ENCODE measurements at regions not wholly inside any gene's neighbourhood (a gene's known extent, or its start where the extent isn't known, plus 50 kb on each side); places are given as distances from the start of the nearest gene placed in this dataset.
A peak's percentile ranks its signal among the peaks of the same experiment; 100 is the strongest.

DNA sequence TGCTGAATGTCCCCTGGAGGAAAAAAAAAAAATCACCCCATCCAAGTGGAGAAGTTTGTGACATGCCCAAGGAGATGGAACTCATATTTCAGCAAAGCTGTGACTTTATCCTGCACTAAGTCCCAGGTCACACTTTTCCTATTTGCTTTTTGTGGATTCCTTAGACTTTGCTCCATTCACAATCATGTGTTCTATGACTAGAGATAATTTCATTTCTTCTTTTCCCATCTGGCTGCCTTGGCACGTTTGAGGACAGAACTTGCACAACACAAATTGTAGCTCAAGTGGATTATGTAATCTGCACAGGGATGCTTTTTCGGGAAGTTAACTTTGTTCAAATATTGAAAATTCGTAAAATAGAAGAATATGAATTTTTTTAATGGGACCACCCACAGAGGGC, 100.7 kb upstream of the PTPN1 start:
- no peak for DNase-seq

DNA sequence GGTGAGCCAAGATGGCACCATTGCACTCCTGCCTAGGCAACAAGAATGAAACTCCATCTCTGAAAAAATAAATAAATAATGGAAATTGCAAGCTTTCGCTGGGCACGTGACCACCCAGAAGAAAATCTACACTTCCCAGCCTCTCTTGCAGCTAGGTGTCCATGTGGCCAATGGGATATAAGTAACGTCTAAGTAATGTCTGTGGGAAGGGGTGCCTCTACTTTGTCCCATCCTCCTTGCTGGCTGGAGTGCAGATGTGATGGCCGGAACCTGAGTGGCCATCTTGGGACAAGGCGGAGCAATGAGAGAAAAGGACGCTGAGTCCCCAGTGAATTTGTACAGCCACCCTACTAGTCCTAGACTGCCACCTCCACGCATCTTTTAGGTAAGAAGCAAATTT, 99.8 kb upstream of the PTPN1 start:
- no peak for DNase-seq

DNA sequence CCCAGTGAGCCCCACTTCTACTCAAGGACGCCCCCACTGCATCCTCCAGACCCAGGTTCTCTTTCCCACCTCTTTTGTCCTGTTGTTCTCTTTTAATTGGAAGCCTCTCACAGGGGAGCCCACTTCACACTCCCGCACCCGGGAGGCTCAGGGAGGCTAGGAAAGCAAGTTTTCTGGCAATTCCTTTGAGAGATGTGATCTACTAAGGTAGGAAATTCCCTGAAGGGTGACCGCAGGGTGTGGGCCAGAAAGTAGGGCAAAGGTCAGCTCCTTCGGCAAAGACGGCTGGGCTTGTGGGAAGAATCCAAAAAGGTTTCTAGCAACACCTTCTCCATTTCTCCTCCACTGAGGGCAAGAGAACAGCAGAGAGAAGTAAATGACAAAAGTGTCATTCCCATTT, 98.1 kb upstream of the PTPN1 start:
- no peak for DNase-seq

DNA sequence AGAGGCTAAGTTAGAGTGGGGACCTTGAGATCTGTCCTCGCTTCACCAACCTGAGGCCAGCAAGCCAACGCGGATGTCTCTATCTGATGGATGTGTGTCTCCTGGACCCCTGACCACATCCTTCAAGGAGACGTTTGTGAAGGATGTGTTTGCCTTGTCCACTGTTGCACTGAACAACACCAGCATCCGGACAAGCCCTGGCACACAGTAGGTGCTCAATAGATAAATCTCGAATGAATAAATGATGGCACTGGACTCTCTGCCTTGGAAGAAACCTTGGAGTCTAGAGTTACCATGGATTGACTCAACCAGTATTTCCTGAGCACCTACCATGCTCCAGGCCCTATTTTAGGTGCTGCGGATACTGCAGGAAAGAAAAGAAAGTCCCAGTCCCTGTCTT, 97.7 kb upstream of the PTPN1 start:
- DNase-seq: no peak

DNA sequence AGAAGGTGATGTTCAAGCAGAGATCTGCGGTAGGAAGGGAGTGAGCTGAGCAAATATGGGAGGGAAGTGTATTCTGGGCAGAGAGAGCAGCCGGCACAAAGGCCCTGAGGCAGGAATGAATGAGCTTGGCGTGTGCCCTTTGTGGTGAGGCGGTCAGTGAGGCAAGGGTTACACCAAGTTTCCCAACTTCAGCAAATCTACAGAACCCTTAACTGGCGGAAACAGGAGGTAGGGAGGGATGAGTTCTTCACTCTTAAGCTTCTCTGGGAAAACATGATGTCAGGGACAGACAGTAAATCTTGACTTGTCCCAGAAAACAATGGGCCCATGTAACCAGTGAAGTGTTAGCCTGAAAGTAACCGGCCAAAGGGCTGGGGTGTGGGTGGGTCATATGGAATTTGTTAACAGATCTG, 97.1 kb upstream of the PTPN1 start:
- no peak for DNase-seq

DNA sequence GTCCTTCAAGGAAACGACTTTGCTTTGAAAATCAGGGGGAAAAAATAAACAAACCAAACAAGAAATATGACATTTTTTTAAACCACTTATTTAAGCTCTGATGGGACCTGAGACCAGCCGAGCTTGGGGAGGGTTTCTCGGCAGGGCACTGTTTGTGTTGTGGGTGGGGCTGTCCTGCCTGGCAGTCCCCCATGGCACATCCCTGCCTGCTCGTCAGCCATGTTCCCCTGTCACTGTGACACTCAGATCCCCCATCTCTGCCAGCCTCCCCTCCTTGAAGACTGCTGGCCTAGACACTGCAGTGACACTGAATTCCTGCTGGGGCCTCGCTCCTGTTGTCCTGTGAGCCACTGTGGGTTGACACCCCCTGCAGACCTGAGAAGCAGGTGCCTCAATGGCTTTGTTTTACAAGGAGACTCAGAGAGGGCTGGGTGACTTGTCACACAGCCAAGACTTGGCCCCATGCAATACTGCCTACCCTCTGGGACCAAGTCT, 95.1 kb upstream of the PTPN1 start:
- DNase-seq: no peak

DNA sequence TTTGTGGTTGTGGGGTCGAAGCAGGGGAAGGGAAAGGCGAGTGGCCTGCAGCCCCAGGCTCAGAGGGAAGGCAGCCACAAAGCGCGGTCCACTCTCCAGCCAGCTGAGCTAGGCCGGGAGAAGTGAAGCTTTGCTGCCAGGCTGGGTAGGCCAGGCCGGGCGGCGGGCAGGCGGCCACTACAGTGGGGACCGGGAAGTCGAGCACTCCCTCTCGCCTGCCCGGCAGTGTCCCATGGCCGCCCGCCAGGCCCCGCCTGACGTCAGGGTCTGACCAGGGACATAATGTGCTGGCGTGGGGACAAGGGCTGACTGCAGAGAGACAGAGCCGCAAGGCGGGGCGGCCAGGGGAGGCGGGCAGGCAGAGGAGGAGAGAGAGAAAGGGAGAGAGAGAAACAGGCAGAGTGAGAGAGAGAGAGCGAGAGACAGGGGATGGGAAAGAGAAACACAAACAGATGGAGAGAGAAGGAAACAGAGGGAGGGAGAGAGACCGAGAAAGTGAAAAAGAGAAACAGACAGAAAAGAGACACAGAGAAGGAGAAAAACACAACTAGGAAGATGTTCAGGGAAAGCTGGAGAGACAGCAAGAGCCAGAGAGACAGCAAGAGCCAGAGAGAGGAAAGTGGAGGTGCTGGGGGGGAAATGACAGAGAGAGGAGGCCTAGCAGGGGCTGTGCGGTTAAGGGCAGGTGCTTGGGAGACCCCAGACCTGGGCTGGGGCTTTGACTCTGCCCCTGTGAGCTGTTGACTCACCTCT, 94.5 kb upstream of the PTPN1 start:
- peak; percentile 48 for DNase-seq

DNA sequence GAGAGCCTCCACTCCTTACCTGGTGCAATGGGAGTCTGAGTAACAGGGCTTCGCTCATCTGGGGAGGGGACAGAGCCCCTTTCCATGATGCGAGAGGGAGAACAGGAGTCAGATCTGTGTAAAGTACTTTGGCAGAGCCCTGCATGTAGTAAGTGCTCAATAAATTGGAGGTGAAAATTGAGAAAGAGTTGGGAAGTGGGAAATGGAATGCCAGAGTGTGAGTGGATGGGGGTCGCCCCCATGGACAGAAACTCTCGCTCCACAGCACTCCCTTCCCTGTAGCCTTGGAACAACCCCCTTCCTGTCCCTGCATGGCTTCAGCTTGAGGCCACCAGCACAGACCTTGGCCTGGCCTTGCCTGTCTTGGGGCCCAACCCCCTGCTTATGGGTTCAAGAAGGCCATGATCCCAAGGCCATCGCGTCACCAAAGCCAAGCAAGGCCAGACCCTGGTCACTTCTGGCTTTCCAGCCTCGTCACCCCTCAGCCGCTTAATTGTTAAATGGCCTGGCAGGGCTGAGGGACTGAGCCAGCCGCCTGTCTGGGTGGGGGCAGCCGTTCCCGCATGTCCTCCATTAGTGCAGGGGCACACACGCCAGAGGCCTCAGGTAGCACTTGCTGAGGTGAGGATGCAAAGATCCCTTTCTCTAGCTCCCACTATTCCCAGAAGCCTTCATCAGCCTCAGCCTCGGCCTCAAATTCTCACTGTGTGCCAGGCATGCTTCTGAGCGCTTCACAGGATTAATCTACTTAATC, 93.7 kb upstream of the PTPN1 start:
- DNase-seq: peak; percentile 43

DNA sequence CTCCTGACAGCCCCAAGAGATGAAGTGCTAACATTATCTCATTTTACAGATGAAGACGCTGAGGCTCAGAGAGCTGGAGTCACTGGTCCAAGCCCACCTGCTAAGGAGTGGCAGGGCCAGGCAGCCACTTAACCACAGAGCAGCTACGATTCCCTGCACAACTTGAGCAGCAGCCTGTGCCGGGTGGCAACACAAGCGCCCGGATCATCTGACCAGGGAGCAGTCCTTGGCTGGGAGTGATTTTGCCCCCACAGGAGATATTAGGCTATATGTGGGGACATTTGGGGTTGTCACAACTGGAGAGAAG, 93.2 kb upstream of the PTPN1 start:
- no peak for DNase-seq

DNA sequence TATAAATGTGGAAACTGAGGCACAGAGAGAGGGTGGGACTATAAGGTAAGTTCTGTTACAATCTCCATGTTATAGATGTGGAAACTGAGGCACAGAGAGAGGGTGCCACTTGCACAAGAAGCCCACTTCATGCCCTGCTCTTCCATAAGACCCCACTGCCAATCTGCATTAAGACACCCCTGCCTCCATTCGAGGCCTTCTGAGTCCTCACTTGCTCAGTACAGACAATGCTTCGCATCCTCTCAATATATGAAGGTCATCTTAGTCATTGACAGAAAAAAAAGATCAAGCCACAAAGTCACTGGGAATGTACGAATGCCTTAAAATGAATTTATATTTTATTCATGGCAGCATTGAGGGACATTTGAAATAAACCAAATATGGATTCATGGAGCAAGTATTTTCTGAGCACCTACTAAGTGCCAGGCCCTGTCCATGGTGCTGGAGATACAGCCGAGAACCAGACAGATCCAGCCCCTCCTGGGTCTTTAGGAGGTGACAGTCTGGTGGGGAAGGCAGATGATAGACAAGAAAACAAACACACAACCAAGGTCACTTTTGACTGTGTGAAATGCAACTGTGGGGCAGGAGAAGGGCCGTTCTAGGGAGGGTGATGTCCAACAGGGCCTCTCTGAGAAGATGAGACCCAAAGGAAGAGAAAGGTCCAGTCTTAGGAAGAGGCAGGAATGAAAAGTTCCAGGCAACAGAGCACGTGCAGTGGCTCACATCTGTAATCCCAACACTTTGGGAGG, 92.5 kb upstream of the PTPN1 start:
- DNase-seq: no peak

DNA sequence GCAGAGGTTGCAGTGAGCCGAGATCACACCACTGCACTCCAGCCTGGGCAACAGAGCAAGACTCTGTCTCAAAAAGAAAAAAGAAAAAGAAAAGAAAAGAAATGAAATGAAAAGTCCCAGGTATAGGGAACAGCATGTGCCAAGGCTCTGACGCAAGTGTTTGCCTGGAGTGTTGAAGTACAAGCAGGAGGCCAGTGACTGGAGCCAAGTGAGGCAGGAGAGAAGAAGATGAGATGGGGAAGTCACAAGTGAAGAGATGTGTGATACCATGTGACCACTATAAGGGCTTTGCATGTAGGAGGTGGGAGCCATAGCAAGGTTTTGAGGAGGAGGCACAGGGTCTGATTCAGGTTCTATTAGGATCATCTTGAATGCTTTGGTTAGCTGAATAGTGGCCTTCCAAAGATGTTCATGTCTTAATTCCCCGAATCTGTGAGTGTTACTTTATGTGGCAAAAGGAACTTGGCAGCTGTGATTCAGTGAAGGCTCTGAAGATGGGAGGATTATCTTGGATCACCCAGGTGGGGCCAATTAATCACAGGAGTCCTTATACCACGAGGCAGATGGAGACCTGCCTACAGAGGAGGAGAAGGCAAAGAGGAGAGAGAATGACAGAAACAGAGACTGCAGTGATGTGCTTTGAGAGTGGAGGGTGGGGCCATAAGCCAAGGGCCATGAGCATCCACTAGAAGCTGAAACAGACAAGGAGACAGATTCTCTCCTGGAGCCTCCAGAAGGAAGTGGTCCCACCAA, 91.1 kb upstream of the PTPN1 start:
- no peak for DNase-seq

DNA sequence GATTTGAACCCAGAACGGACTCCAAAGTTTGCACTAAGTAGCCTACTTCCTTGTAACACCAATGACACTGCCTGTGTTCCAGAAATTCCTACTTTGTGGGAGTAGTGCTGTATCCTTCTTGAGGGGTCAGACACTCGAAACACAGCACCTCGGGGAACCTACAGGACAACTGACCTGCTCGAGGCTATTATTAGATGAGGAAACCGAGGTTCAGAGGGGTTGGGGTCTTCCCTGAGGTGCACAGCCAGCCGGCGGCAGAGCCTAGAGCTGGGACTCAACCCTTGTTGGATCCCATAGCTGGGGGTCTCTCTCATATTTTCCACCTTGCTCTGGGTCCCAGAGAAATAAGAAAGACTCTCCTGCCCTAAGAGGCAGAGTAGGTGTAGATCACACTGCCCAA, 89.8 kb upstream of the PTPN1 start:
- no peak for DNase-seq

DNA sequence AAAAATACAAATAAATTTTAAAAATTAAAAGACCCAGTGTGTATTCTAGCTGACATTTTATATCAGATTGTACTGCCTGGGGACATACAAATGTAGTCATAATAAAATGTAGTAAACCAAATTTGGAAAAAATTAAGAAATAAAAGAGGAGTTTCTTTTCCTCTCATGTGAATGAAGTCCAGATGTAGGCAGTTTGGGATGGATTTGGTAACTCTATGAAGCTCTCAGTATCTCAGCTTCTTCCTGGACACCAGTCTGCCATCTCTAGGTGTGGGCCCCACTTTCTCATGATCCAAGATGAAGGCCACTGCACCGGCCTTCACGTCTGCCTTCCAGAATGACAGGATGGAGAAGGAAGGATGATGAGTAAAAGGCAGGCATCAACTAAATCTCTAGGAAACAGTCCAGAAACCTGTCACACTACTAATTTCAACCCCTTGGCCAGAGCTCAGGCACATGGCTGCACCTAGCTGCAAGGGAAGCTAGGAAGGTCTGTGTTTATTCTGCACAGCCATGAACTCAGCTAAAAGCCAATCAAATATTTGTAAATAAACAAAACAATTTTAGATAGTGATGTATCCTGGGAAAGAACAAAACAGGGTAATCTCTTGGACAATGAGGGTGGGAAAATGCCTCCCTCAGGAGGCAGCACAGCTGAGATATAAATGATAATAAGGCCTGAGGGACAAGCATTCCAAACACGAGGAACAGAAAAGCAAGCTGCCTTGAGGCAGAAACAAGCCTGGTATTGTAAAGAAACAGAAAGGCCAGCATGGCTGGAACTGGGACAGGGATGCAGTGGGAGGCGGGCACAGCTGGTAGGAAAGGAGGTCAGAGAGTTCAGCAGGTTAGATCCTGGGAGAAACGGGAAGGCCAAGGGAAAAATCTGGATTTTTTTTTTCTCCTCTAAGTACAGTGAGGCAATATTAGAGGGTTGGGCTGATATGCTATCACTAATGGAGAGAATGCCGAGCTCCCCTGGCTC, 88.5 kb upstream of the PTPN1 start:
- no peak for DNase-seq

DNA sequence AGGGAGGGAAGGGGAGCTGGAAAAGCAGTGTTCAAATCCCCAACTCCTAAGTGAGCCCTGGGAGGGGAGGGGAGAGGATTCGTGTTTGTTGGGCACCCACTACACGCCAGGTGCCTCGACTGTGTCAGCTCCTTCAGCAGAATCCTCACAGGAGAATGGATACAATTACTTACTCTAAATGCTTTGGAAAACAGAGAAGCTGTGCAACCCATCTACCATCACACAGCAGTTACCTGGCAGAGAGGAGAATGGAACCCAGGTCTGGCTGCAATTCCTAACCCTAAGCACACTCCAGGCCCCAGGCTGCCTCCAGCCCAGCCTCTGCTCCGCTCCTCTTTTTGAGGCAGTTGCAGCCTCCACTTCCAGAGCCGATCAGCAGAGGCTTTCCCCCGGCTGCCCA, 86.4 kb upstream of the PTPN1 start:
- DNase-seq: no peak

DNA sequence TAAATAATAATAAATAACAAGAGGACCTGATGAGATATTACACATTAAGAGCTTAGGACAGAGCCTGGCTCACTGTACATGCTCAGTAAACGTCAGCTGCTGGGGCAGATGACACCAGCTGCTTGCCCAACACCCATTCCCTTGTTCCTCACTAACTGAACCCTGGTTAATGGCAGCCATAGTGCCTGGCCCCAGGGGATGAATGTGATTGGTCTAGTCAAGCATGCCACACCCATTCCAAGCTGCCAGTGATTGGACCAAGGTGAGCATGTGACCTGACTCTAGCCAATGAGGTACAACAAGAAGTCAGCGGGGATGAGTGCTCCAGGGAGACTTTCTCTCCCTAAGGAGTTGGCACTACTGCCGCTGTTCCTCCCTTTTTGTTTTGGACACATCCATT, 85.1 kb upstream of the PTPN1 start:
- DNase-seq: no peak

DNA sequence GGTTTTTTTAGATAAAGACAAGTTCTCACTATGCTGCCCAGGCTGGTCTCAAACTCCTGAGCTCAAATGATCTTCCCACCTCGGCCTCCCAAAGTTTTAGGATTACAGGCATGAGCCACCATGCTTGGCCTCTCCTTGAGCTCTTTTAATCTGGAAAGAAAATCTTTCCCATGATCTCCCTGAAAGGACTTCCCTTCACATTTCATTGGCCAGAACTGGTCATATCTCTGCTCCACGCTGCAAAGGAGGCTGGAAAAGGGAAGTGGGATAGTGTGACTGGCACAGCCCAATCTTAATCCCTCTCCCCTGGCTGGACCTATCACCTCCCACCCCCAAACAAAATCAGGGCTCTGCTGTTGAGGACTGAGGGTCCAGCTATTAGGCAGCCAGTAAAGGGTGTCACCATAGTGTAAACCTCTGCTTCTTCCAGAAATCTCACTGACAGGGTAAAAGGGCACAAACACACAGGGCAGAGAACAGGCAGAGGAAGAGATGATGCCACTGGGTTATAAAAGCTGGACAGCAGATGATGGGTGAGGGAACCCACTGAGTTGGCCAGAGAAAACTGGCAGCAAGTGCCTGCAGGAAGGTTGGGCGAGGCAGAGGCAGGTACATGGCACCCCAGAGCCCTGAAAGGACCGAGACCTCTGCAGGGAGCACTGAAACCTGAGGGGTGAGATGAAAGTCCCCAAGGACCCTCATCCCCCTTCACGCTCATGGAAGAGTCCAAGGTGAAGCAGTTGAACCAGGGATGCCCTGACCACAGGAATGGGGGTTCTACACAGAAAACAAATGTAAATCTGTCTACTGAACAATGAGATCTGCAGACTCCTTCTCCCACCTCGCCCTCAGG, 83.1 kb upstream of the PTPN1 start:
- DNase-seq: no peak

DNA sequence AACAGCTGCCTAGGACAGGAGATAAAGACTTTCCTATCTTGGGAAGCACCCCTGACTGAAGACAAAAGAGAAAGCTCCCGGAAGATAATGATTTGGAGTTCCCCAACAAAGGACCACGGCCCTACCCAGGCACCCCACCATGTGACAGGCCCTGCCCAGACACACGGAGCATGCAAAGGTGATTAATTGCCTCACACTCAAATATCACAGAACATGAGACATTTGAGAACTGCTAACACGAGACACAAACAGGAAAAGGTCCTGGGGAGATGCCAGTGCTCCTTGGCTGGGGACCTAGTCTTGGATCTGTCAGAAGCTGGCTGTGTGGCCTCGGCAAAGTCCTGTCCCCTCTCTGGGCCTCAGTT, 82.5 kb upstream of the PTPN1 start:
- DNase-seq: no peak

DNA sequence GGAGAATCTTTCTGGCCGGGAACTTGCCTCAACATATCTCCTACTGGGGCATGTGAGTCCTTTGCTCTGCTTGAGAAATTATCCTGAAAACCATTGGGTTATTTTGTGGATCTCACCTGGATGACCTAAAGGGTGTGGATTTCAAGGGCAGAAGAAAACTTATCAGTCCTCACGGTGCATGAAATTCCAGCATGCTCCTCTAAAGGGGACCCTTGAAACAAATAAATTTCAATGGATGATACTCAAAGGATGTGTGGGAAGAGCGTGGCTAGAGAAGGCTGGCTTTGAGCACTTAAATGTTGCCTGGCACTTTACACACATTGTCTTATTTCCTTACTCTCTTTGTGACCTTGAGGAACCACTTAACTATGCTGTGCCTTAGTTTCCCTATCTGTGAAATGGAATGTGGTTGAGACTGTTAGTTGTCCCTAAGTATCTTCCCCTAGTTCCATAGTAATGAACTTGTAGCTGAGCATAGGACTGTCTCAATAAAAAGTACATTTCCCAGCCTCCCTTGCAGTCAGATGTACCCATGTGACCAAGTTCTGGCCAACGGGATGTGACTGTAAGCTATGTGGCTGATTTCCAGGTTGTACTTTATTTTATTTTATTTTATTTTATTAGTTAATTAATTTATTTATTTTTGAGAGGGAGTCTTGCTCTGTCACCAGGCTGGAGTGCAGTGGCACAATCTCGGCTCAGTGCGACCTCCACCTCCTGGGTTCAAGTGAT, 81.9 kb upstream of the PTPN1 start:
- no peak for DNase-seq

DNA sequence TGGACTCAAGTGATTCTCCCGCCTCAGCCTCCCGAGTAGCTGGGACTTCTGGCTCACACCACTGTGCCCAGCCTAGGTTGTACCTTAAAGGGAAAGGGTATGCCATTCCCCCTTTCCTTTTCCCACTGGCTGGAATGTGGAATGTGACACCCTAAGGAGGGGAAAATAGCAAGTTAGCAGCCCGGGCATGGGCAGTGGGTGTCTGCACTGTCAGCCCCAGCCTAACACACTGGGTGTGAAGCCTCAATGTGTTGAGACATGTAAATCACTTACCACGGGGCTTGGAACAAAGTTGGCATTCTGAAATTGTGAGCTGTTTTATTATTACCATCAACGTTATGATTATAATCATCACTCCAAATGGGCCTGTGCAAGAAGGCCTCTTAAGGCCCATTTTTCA, 80.8 kb upstream of the PTPN1 start:
- no peak for DNase-seq

DNA sequence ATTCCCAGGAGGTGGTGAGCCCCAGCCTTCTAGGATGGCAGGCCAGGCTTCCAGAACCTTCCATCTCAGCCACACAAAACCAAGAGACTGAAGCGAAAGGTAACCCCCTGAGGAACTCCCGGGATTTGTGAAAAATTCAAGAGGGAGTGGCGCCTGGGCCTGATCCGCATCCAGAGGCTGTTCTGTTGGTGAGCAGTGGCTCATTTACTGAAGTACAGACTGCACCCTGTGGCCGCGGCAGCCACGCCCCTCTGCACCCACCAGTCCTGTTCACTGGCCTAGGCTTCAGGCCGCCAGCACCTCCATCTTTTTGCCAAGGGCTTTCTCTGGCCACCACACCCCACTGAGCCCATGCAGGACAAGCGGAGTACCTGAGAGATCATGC, 79.1 kb upstream of the PTPN1 start:
- no peak for DNase-seq
